ENCODE measurements at regions not wholly inside any gene's neighbourhood (a gene's known extent, or its start where the extent isn't known, plus 50 kb on each side); places are given as distances from the start of the nearest gene placed in this dataset.

DNA sequence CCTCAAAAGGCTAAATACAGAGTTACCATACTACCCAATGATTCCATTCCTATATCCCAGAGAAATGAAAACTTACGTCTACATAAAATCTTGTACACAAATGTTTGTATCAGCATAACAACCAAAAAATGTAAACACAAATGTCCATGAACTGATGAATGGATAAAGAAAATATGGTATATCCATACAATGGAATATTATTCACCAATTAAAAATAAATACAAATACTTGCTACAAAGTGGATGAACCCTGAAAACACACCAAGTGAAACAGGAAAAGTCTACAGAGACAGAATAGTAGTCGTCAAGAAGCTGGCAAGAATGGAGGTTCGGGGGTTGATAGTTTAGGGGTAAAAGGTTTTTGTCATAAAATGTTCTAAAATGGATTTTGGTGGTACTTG is 54.0 kb upstream of the ANKRD28 start:
- no peak for TF ChIP-seq CTCF (IDR thresholded peaks at IDR 0.05; ENCODE audit: control insufficient read depth, insufficient read depth, low read depth, low read length, missing control alignments)
- DNase-seq (ENCODE audit: low read depth), result no peak
- no peak overlapping the region for H3K4me3 ChIP-seq (ENCODE audit: control insufficient read depth, low read depth, low read length)

GRCh38 chr3:15858547-15859506 is 61.0 kb upstream of the ANKRD28 start:
- no peak for DNase-seq (ENCODE audit: low read depth)
- no peak for TF ChIP-seq CTCF (IDR thresholded peaks at IDR 0.05; ENCODE audit: control insufficient read depth, insufficient read depth, low read depth, low read length, missing control alignments)
- peak overlapping the region; percentile 79 for H3K4me3 ChIP-seq (ENCODE audit: control insufficient read depth, low read depth, low read length)

GRCh38 chr3:15859507-15860013 is 61.8 kb upstream of the ANKRD28 start:
- TF ChIP-seq CTCF (IDR thresholded peaks at IDR 0.05; ENCODE audit: control insufficient read depth, insufficient read depth, low read depth, low read length, missing control alignments), result no peak
- peak overlapping the region; percentile 85 for H3K4me3 ChIP-seq (ENCODE audit: control insufficient read depth, low read depth, low read length)
- no peak for DNase-seq (ENCODE audit: low read depth)

DNA sequence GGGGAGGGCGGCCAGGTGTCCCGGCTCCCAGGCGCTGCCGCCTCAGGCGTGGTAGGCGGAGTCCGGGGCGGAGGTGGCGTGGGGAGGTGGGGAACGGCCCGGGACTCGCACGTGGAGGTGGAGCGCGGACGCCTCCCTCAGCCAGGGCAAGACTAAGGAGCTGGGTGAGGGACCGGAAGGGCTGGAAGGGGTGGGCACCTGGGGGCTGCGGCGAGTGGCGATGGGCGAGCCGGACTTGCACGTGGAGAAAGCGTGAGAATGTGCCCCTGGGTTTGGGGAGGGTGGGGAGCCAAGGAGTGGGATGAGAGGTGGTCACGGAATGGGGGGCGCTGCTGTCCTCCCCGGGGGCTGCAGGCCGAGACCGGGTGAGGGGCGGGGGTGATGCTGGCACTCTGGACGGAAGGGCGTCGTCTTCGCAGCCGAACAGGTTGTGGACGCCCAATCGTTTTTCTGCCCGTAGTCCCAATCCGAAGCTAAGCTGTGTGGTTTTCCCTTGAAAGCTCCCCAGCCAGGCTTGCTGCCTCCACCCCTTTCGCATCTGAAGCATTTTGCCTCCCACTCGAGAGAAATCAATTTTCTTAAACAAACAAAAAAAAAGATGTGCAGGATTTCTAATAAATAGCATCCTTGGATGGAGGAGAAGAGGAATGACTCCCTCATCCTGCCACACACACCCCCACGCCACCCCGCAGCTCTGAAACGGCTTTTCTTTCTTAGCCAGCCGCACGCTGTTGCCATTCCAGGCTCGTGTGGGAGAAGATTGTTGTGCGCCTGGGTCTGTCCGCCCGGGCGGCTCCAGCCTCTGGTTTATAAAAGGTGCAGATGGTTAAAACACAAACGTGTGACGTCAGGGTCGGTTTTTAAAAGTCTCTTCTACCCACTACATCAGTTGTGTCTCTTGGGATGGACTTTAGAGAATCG is 62.5 kb upstream of the ANKRD28 start:
- H3K4me3 ChIP-seq (ENCODE audit: control insufficient read depth, low read depth, low read length), result peak overlapping the region; percentile 85
- TF ChIP-seq CTCF (IDR thresholded peaks at IDR 0.05; ENCODE audit: control insufficient read depth, insufficient read depth, low read depth, low read length, missing control alignments), result no peak
- DNase-seq (ENCODE audit: low read depth), result no peak

- H3K4me3 ChIP-seq (ENCODE audit: control insufficient read depth, low read depth, low read length), result no peak overlapping the region
- no peak for DNase-seq (ENCODE audit: low read depth)
- TF ChIP-seq CTCF (IDR thresholded peaks at IDR 0.05; ENCODE audit: control insufficient read depth, insufficient read depth, low read depth, low read length, missing control alignments), result no peak
Measured at GRCh38 chr3:15861163-15861562, 63.4 kb upstream of the ANKRD28 start.

- DNase-seq (ENCODE audit: low read depth), result no peak
- H3K4me3 ChIP-seq (ENCODE audit: control insufficient read depth, low read depth, low read length), result no peak overlapping the region
- TF ChIP-seq CTCF (IDR thresholded peaks at IDR 0.05; ENCODE audit: control insufficient read depth, insufficient read depth, low read depth, low read length, missing control alignments), result no peak
Measured at GRCh38 chr3:15872807-15873206, 75.0 kb upstream of the ANKRD28 start.

Measured in AG09309 (cell line).